GM04503 (cell line): ENCODE measurements at regions not wholly inside any gene's neighbourhood (a gene's known extent, or its start where the extent isn't known, plus 50 kb on each side); places are given as distances from the start of the nearest gene placed in this dataset.
"Not testable (repeated sequence)": the region's sequence is repeated elsewhere in the genome, so short reads cannot be mapped to it uniquely, and the experiment has no call there.

Source experiments
- DNase-seq: peaks from one replicate; pipeline ENCODE4 v3.0.0-alpha.2; 2012; ENCODE audit warnings: low read depth

DNA sequence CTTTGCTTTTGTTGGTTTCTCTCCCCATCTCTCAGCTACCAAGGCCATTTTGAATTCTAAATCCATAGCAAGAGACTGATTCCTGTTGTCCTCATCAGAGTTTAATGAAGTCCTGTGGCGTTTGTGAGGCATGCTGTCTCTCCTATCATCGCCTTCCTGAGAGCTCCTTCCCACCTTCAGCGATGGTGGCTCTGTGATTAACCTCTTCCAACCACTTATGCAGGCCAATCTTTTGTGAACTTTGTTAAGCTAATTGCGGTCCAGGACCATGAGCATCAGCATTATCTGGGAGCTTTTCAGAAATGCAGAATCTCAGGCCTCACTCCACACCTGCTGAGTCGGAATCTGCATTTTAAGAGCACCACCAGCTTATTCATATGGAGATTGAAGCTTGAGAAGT, 272.5 kb upstream of the CDYL start:
- DNase-seq: no peak

DNA sequence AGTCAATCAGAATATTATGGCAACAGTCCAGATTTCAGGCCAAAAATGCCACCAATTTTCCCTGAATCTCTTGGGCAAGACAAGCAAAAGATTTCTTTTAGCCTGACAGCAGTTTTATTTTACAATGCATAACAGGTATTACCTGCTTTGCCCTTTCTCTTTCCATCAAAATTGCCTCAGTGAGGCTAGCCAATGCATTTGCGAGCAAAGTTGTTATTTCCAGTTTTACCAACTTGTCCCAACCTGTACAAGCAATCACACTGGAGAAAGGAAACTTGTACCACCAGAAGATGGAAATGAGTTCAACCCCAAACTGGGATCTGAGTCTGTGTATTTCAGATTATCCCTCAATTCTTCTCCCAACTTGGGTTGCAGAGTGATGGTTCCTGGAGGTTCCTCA, 279.9 kb upstream of the CDYL start:
- DNase-seq: no peak

DNA sequence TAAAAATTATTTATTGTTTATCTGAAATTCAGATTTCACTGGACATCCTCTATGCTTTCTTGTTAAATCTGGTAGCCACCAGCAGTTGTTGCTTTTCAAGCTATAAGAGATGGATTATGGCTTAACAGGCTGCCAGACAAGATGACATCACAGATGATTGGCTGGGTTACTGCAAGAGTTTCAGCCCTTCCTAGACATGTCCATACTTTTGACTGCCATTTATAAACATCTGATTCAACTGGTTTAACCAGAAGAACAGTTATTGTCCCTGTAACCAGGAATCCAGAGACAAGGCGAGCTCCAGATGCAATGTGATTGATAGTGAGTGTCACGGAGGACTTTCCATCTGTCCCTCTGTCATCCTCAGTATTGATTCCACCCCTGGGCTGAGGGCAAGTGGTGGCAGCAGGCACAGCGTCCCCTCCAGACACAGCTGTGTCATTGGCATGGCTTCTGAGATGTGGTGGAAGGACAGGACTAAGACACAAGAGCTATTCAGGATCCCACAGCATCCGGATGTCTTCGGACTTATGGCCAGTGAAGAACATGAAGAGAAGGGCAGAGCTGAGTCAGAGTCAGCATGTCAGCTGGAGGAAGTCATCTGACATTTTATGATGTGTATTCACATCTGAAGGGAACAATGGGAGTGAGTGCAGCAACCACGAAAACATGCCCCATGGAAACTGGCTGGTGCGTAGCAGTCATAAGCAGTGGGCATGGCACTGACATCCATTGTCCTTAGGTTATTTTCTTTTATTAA, 284.5 kb upstream of the CDYL start:
- no peak for DNase-seq

DNA sequence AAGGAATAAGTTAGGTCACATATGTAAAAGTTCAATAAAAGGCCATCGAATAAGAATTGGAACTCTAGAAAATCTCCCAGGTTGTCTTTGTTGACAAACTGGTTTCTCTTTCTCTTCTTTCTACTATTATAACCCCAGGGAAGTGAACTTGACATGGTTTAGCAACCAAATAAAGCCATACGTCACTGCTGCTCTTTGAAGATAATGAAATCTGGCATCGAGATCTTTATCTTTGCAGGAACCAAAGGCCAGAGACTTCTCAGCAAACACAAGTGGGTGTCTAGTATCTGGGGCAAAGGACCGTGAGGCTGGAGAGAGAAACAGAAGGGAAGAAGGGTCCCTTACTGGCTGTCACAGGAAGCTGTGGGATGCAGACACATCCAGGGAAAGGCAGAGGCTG, 286.7 kb upstream of the CDYL start:
- no peak for DNase-seq

DNA sequence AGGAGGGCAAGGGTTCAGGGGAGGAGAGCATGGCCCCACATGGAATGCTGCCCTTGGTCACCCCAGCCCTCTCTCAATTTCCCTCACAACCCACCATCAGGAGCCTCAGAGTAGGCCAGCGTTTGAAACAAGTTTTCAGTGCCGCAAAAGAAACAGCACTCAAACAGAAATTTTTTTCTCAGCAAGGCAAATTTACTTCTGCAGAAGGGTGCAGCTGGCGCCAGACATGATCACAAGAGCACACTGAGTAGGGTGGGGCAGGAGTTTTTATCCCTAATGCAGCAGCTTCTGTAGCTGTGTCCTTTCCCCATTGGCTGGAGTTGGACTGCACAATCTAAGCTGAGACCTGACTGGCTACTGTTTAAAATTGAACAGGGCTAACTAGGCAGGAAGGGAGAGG, 287.8 kb upstream of the CDYL start:
- DNase-seq: no peak

DNA sequence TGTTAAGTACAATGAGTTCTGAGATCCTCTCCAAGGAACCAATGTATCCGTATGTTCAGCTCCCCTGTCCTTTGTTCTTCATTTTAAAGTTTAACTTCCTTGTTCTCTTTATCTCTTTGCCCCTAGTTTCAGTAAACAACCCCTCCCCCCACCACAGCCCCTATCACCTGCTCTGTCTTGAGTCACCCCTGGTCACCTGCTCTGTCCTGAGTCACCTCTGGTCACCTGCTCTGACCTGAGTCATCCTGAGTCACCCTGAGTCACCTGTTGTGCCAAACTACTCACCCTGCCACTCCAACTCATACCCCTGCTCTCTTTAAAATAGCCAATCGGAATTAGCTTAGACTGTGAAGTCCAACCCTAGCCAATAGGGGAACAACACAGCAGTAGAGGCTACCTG, 288.7 kb upstream of the CDYL start:
- no peak for DNase-seq

DNA sequence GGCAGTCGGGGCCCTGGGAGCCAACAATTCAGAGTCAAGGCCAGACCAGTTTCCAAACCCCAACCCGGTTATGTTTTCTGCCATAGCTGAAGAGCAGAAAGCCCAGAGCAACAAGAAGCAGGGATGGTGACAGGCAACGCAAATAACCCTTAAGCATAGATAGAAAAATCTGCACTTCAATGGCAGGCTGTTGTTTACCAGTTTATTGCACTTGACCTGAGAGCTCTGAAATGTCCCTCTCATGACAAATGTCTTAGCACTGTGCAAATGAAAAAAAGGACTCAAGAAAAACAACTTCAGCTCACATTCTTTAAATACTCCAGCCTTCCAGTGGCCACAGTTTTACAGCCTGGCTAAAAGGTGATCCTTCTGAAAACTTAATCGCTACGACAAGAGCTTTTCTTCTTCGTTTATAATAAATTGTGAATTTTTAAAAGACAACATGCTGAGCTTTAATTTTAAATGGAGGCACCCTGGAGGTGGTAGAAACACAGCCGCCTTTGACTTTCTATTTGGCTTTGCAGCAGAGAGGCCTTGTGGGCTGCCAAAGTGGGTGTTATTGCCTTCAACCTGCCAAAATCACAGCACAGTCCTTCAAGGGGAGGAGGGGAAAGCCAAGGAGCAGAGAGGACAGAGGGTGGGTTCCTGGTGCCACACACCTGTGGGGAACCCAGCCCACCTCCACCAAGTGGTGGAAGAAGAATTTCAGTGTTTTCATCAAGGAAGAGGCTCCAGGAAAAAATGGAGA, 289.5 kb upstream of the CDYL start:
- DNase-seq: no peak

DNA sequence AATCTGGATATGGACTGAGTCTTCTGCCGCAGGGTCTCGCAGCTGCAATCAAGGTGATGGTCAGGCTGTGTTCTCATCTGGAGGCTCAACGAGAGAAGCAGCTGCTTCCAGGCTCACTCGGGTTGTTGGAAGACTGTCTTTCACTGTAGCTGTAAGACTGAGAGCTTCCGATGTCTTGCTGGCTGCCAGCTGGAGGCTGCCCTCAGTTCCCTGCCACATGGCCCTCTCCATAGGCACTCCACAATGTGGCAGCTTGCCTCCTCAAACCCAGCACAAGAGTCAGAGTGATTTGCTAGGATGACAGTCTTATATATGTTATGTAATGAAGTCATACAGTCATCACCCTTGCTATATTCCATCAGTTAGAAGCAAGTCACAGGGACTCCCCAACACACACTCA, 290.5 kb upstream of the CDYL start:
- DNase-seq: no peak

DNA sequence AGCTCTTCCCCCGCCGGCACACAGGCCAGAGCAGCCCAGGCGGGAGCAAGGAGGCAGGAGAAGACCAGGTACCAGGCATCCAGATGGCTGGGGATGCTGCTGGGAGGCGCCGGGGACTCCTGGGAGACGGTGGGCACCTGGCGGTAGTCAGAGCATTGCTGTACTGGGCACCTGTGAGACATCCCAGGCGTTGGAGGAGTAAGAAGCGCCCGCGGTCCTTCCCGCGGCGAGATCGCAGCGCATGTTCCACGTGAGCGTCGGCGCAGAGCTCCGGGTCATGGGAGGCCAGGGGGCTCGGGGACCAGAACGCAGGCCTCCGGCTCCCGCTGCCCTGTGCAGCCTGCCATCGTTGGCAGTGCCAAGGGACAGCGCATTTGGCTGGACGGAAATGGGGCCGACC, 293.7 kb upstream of the CDYL start:
- no peak for DNase-seq

DNA sequence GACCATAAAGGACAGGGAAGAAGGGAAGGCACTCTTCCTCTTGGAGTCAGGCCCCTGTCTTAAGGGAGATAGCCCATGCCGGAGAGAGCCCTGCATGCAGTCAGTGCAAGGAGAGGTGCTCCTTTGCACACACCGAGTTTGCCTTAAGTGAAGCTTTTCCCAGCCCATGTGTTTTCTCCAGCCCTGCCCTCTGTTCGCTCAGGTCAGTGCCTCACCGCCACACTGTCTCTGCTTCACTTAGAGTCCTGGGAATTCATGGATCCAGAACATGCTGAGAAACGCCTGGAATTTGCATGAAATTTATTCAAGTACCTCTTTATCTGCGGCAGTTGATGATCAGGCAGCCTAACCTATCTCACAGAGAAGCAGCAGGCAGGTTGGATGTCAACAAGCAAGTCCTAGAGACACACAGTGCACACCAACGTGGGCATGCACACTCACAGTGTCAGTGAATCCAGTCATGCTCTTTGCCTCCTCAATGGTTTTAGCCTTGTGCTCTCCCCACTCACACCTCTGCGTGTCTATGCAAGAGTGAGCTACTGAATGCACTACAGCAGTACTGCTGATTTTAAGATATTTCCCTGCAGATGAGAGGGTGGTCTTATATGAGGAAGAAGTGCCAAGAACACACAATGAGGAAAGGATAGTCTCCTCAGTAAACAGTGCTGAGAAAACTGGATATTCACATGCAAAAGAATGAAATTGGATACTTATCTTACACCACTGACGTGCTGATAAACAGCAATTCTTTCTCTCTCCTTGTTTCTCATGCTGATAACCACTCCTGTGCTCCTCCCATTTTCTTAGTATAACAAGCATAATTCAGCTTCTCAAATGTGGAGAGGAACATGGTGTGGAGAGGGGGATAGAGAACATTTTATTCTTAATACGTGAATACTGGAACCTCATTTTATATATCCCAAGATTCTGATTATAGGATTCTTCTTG, 295.1 kb upstream of the CDYL start:
- DNase-seq: no peak

DNA sequence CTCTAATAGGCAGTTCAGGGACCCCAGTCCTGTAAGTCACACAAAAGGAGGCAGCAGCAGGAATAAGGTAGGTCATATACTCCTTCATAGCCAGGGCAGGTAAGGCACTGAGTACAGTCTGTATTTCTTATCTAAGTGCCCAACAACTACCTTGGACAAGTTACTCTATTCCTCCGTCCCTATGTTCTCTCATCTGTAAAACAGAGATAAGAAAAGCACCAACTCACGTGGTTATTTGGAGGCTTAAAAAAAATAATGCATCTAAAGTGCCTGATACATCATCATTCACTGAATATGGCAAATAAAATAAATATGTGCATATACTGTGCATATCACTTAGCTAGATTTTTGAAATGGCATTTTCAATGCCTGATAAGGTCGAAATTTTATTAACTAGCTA, 298.1 kb upstream of the CDYL start:
- DNase-seq: no peak

DNA sequence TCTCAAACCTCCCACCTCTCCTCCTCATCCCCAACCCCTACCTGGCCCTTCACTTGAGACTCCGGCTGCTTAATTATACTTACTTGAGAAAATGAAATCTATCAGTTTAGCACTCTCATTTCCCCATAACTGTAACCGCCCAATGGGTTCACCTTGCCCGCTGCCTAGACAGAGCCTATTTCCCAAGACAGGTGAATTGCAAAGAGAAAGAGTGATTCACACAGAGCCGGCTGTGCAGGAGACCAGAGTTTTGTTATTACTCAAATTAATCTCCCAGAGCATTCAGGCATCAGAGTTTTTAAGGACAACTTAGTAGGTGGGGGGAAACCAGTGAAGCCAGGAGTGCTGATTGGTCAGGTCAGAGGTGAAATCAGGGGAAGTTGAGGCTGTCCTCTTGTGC, 301.4 kb upstream of the CDYL start:
- no peak for DNase-seq

DNA sequence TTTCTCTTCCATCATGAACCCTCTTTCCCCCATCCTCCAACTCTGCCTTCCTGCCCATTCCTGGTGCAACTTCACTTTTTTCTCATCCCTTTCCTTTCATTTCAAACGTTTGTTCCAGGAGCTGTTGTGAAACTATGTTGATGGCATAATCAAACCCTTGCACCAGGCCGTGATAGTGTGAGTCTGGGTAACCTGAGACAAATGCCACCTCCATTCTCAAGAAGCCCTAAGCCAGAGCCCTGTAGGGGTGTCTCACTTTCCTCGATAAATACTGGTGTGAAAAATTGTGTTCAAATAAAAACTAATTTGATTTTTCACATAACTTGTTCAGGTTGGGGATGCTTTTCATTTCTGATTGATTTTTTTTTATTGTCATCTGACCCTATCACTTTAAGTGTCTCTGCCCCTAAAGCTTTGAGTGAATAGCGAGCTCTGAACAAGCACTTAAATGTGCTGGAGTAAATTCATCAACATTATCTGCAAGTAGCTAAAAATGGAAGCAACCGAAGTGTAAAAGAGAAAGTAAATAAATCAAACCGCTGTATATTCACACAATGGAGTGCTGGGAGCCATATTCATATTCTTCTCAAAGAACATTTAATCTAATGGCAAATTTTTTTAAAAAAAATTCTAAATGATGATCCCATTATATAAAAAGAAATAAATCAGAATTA, 303.1 kb upstream of the CDYL start:
- DNase-seq: no peak

DNA sequence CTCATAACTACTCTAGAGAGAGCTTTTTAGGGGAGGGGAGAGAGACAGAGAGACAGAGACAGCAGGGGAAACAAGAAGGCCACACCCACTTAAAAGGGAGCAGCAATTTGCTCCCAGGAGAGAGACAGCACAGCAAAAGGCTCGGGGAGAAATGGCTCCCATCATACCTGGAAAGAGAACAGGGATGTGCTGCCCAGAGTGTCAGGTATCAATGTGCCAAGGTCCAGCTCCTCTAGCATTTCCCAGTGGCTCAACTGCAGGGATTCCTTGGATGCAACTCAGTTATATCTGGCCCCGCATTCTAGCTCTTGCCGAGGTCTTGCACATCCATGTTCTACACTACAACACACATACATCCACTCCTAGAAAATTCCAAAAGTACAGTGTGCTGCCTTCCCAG, 304.0 kb upstream of the CDYL start:
- DNase-seq: no peak

DNA sequence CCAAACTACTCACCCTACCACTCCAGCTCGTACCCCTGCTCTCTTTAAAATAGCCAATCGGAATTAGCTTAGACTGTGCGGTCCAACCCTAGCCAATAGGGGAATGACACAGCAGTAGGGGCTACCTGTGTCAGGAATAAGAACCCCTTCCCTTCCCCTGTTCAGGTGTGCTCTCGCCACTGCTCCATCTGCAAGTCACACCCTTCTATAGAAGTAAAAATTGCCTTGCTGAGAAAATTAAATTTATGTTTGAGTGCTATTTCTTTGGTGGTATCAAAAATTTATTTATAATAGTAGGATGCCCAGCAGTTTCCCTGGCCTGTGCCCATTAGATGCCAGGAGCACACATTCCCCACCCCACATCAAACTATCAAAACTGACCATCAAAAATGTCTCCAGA, 304.7 kb upstream of the CDYL start:
- not testable (repeated sequence) for DNase-seq

DNA sequence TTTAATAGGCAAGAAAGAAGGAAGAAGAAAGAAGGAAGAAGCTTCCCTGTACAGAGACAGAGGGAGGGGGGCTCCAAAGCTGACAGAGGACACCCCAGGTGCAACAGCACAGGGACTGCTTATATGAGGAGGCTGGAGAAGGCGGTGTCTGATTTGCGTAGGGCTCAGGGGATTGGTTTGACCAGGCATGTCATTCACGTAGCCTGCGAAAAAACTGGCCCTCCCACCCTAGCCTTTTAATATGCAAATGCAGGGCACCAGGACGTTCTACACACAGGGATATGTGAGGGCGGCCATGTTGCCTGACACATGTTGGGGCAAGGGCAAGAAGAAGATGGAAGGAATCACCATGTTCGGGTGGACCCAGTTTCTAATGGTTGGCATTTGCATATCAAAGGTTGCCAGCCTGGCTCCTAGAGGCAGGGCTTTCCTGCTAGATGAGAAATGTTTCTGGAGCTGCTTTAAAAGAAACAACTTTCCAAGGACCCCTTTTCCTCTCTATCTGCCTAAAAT, 305.4 kb upstream of the CDYL start:
- DNase-seq: no peak

DNA sequence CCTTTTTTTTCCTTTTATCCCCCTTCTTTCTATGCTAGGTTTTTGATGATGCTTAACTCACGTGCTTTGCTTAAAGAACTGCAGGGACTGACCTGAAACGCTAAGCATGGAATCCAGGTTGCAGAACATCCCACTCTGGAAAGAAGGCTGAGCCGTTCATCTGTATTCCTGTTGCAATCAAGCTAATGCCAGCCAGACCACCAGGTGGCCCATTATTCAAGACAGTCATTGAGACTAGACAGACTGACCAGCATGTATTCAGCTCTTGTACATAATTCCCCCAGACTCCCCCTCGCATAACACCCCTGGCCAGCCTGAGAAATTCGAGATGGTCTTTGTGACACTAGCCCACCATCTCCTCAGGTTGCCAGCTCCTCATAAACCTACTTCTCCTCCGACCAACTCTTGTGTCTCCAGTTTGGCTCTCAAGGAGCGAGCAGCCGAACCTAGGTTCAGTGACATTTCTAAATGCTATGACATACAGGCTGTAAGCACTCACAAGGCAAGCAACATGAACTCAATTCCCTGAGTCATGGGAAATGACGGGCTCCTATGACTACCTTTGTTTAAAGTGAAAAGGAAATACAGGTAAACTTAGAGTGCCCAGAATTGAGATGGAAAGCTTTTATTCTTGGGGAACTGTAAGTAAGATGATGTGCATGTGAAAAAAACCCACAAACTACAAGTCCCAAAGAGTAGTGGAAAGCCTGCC, 309.3 kb upstream of the CDYL start:
- no peak for DNase-seq

DNA sequence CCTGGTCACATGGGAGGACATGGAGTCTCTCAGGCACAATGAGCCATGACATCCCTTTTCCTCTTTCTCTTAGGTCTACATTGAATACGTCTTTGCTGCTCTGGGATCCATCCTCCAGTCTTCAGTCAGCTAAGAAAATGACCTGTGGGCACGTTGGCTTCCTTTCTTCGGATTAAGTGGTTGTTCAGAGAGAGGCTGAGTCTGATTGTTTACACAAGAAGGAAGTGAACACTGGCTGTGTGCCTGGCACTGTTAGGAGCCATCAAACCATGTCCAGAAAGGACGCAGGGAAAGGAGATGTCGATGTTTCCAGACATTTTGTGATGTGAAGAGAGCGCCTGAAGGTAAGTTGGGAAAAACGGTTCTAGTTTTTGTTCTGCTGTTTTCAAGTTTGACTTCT, 309.9 kb upstream of the CDYL start:
- DNase-seq: no peak

DNA sequence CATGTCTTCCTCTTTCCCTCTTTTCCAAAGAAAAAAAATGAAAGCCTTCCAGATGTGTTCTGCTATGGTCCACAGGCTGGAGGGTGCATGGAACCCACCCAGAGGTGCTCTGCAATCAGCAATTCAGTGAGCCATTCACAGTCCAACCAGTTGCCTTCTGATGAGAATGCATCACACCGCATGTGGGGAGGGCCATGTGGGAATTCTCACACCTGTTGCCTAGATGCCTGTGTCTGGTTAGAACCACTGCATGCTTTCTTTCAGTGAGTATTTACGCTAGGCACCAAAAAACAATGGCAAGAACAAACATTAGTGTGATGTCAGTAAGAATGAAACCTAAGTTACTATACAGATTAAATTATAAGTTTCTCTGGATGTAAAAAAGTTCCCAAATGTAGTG, 311.6 kb upstream of the CDYL start:
- no peak for DNase-seq

DNA sequence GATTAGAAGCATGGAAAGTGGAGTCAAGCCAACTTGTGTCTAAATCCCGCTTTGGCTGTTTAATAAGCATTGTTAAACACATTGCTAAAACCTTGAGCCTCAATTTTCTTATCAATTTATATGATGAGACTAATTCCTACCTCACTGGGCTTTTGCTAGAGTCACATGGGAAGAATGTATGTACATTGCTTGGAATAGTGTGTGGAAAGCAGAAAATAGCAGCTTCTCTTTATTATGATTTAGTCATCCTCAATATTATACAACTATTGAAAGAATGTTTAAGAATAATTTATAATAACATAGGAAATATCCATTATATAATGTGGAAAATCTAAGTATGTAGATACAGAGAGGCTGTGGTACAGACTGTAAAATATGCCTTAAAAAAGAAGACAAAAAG, 313.0 kb upstream of the CDYL start:
- no peak for DNase-seq
